H1 (cell line): ENCODE measurements at regions not wholly inside any gene's neighbourhood (a gene's known extent, or its start where the extent isn't known, plus 50 kb on each side); places are given as distances from the start of the nearest gene placed in this dataset. TPM values are rescaled to one million over a fixed set of nuclear protein-coding genes. Genes with fewer than 3 reads are reported as not detected.

ENCODE experiments used
- CTCF ChIA-PET: fragments of 300-600 bp; sonication (Branson Sonifier 250); formaldehyde crosslinking; loops from one replicate; lab custom pipeline; 2021; ENCODE audit not compliant: partially characterized antibody; lab: Charles Lee
- POLR2A ChIA-PET: fragments of 300-600 bp; sonication (Branson Sonifier 250); formaldehyde crosslinking; loops from one replicate; lab custom pipeline; 2021; ENCODE audit warnings: inconsistent platforms; ENCODE audit not compliant: partially characterized antibody; lab: Charles Lee
- DNase-seq, 2 experiments: peaks; one replicate each; pipeline versions ENCODE4 v3.0.0 to v3.0.0-alpha.2; 2010 to 2022; ENCODE audit warnings: low spot score in 2 of 2, low read depth in 1 of 2, mixed read lengths in 1 of 2
- FAIRE-seq: peaks from 2 replicates; lab custom pipeline; 2011; peaks lifted over from hg19 to GRCh38; lab: Jason Lieb, UNC
- H2AFZ ChIP-seq: 2 replicates; pipeline ENCODE4 v1.8.1; 2012; ENCODE audit warnings: low read length, inconsistent platforms
- H2AK5ac ChIP-seq: 2 replicates; pipeline ENCODE4 v1.6.1; 2013; ENCODE audit warnings: low read depth, low read length
- H2BK120ac ChIP-seq: replicated peaks from 2 replicates; pipeline ENCODE3; 2013; ENCODE audit warnings: low read depth, low read length, inconsistent platforms
- H2BK12ac ChIP-seq: 2 replicates; pipeline ENCODE4 v1.6.1; 2013; ENCODE audit warnings: low read depth, low read length
- H2BK15ac ChIP-seq: 2 replicates; pipeline ENCODE4 v1.6.1; 2013; ENCODE audit warnings: low read length
- H2BK20ac ChIP-seq: 2 replicates; pipeline ENCODE4 v1.6.1; 2013; ENCODE audit warnings: low read length
- H2BK5ac ChIP-seq: 2 replicates; pipeline ENCODE4 v1.6.1; 2013; ENCODE audit warnings: low read depth, low read length
- H3K14ac ChIP-seq: 2 replicates; pipeline ENCODE4 v1.6.1; 2013; ENCODE audit warnings: inconsistent platforms; ENCODE audit not compliant: insufficient read length
- H3K18ac ChIP-seq: 2 replicates; pipeline ENCODE4 v1.6.1; 2013; ENCODE audit warnings: low read length; ENCODE audit errors: extremely low read depth
- H3K23ac ChIP-seq: 2 replicates; pipeline ENCODE4 v1.6.1; 2013; ENCODE audit warnings: inconsistent platforms; ENCODE audit not compliant: insufficient read length
- H3K23me2 ChIP-seq: 2 replicates; pipeline ENCODE4 v1.6.1; 2013; ENCODE audit warnings: low read depth, low read length
- H3K27ac ChIP-seq: 2 replicates; pipeline ENCODE4 v1.6.1; 2011; ENCODE audit warnings: low read depth, low read length, inconsistent platforms
- H3K27me3 ChIP-seq, 4 experiments: replicated peaks in 1 of 4; 1 replicate in 1 of 4; 2 replicates in 3 of 4; pipeline versions ENCODE4 v1.6.1 to v1.8.1; 2011 to 2013; ENCODE audit warnings: low read length in 3 of 4, mild to moderate bottlenecking in 3 of 4, inconsistent platforms in 2 of 4, mixed read lengths in 2 of 4, moderate library complexity in 1 of 4; ENCODE audit not compliant: control insufficient read depth in 3 of 4, insufficient read depth in 3 of 4; ENCODE audit errors: extremely low read depth in 1 of 4
- H3K36me3 ChIP-seq, 4 experiments: 2 replicates each; pipeline versions ENCODE4 v1.6.1 to v1.8.1; 2011 to 2013; ENCODE audit warnings: mild to moderate bottlenecking in 4 of 4, low read length in 3 of 4, moderate library complexity in 2 of 4, control low read depth in 1 of 4, inconsistent platforms in 1 of 4; ENCODE audit not compliant: insufficient read depth in 4 of 4, control insufficient read depth in 2 of 4
- H3K4ac ChIP-seq: replicated peaks from 2 replicates; pipeline ENCODE3; 2013; ENCODE audit warnings: low read length, low read depth, mixed read lengths, inconsistent platforms; ENCODE audit not compliant: insufficient read length
- H3K4me1 ChIP-seq, 4 experiments: replicated peaks in 1 of 4; 1 replicate in 1 of 4; 2 replicates in 3 of 4; pipeline versions ENCODE4 v1.6.1 to v1.8.1; 2011 to 2013; ENCODE audit warnings: low read length in 3 of 4, inconsistent platforms in 2 of 4, mixed read lengths in 1 of 4; ENCODE audit not compliant: insufficient read depth in 4 of 4, control insufficient read depth in 3 of 4
- H3K4me2 ChIP-seq, 2 experiments: 2 replicates each; pipeline versions ENCODE4 v1.6.1 to v1.8.1; 2011 to 2013; ENCODE audit warnings: low read depth in 2 of 2, low read length in 2 of 2, control low read depth in 1 of 2, inconsistent platforms in 1 of 2, mild to moderate bottlenecking in 1 of 2; ENCODE audit not compliant: insufficient read depth in 1 of 2
- H3K4me3 ChIP-seq, 4 experiments: fragments of 200-600, 300-600 bp in 1 of 4; sonication (generic), shearing (Covaris generic), sonication (Bioruptor Twin) in 1 of 4; 2 replicates each; pipeline versions ENCODE4 v1.5.1 to v1.8.1; 2011 to 2016; ENCODE audit warnings: low read length in 4 of 4, low read depth in 3 of 4, control low read depth in 2 of 4, inconsistent platforms in 2 of 4, mild to moderate bottlenecking in 2 of 4, mixed read lengths in 1 of 4, moderate library complexity in 1 of 4; ENCODE audit not compliant: insufficient read depth in 2 of 4; ENCODE audit errors: extremely low read depth in 1 of 4
- H3K56ac ChIP-seq: replicated peaks from 2 replicates; pipeline ENCODE3; 2013; ENCODE audit warnings: low read depth, mild to moderate bottlenecking, mixed read lengths, low read length, inconsistent platforms; ENCODE audit not compliant: insufficient read length
- H3K79me1 ChIP-seq: 2 replicates; pipeline ENCODE4 v1.6.1; 2013; ENCODE audit warnings: low read depth, low read length, control low read depth
- H3K79me2 ChIP-seq, 2 experiments: 2 replicates each; pipeline versions ENCODE4 v1.6.1 to v1.8.1; 2012 to 2013; ENCODE audit warnings: low read length in 2 of 2, mild to moderate bottlenecking in 2 of 2, inconsistent platforms in 1 of 2; ENCODE audit not compliant: insufficient read depth in 2 of 2, control insufficient read depth in 1 of 2
- H3K9ac ChIP-seq, 4 experiments: replicated peaks in 1 of 4; 1 replicate in 1 of 4; 2 replicates in 3 of 4; pipeline versions ENCODE4 v1.6.1 to v1.8.1; 2011 to 2013; ENCODE audit warnings: low read depth in 3 of 4, low read length in 3 of 4, control low read depth in 2 of 4, mild to moderate bottlenecking in 2 of 4, moderate library complexity in 2 of 4, inconsistent platforms in 1 of 4; ENCODE audit errors: extremely low read depth in 1 of 4
- H3K9me3 ChIP-seq, 2 experiments: 2 replicates each; pipeline versions ENCODE4 v1.6.1 to v1.8.1; 2012 to 2013; ENCODE audit warnings: mild to moderate bottlenecking in 2 of 2, moderate library complexity in 2 of 2, control low read depth in 1 of 2, inconsistent platforms in 1 of 2, low read depth in 1 of 2, low read length in 1 of 2, mixed read lengths in 1 of 2; ENCODE audit not compliant: insufficient read depth in 2 of 2
- H4K20me1 ChIP-seq, 2 experiments: replicated peaks in 1 of 2; 2 replicates each; pipeline versions ENCODE3 to v1.8.1; 2011 to 2013; ENCODE audit warnings: inconsistent platforms in 2 of 2, low read length in 2 of 2, mild to moderate bottlenecking in 1 of 2; ENCODE audit not compliant: insufficient read depth in 2 of 2, control insufficient read depth in 1 of 2
- H4K5ac ChIP-seq: 2 replicates; pipeline ENCODE4 v1.6.1; 2013; ENCODE audit warnings: low read length, low read depth, mixed read lengths, inconsistent platforms; ENCODE audit not compliant: insufficient read length
- H4K8ac ChIP-seq: 2 replicates; pipeline ENCODE4 v1.8.0; 2013; ENCODE audit warnings: mild to moderate bottlenecking, moderate library complexity, low read length, inconsistent platforms; ENCODE audit not compliant: insufficient read depth; ENCODE audit errors: extremely low read depth
- H4K91ac ChIP-seq: replicated peaks from 2 replicates; pipeline ENCODE3; 2013; ENCODE audit warnings: low read length, mixed read lengths, inconsistent platforms; ENCODE audit not compliant: insufficient read length
- EZH2 ChIP-seq: fragments of 200-600 bp; sonication (generic); IDR thresholded peaks from 2 replicates; pipeline ENCODE4 v1.7.1; 2012; ENCODE audit warnings: low read depth, mild to moderate bottlenecking, moderate library complexity, low read length, inconsistent platforms; ENCODE audit not compliant: severe bottlenecking
- TAF1 ChIP-seq: IDR thresholded peaks from 2 replicates; pipeline ENCODE4 v1.6.1; 2011; ENCODE audit warnings: mild to moderate bottlenecking, low read depth, low read length
- WGBS, 2 experiments: shearing (Covaris generic) in 1 of 2; methylation state at CpG; one replicate each; pipeline versions ENCODE4 v1.1.6 to v1.1.7; 2013 to 2015; ENCODE audit warnings: low lambda C conversion rate in 2 of 2, mixed read lengths in 2 of 2, inconsistent platforms in 1 of 2, low coverage in 1 of 2, missing lambda C conversion rate in 1 of 2; ENCODE audit not compliant: insufficient replicate concordance in 2 of 2, insufficient coverage in 1 of 2, insufficient read length in 1 of 2; ENCODE audit errors: extremely low coverage in 1 of 2, missing lambda C conversion rate in 1 of 2; 5-methylcytosine and 5-hydroxymethylcytosine counted together
- small RNA-seq: library from polyadenylated mRNA; stranded (forward); fragments of <200 nt; extraction: miRNeasy Mini kit (QIAGEN cat#:217004); gene quantifications from one replicate; pipeline ENCODE3, GENCODE V24; 2013; ENCODE audit not compliant: insufficient read depth

DNA sequence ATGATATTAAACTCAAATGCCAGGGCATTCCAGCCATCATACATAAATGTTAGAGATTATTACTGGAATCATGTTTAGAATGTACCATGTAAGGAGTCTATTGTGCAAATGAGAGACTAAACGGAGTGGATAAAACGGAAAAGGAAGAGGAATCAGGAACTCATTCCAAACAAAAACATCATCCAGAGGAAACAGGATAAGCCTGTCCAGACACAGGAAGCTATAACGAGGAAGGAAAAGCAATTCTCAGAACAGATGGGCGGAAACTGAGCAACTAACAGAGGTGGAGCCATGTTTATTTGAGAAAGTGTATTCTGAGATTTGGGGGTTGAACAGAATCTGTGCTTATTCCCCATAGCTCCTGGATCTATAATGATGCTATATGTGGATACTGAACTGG, 52.3 kb upstream of the TRIM24 start:
- no peak overlapping the region for H3K4me3 ChIP-seq
- no peak overlapping the region for H3K4ac ChIP-seq
- H3K4me1 ChIP-seq: no peaks in the 10 kb centered on the region
- H2BK12ac ChIP-seq: no peak overlapping the region
- H3K4me2 ChIP-seq: no peak overlapping the region
- 96% methylated on average over 4 of the region's 4 CpGs; no CpG with 5 or more reads in 1 of the 2 experiments for WGBS, 2 experiments
- no peaks in the 10 kb centered on the region for H3K27me3 ChIP-seq
- H2BK120ac ChIP-seq: no peak overlapping the region
- H3K79me1 ChIP-seq: no peaks in the 10 kb centered on the region
- no peaks in the 10 kb centered on the region for H3K23me2 ChIP-seq
- H3K36me3 ChIP-seq: no peaks in the 10 kb centered on the region
- no peaks in the 10 kb centered on the region for H3K79me2 ChIP-seq
- no peak overlapping the region for H3K56ac ChIP-seq
- FAIRE-seq: no peak
- CTCF ChIA-PET: interaction anchor here (0.9 kb wide), 1 partner anchor 10 kb away, joined by 3 read pairs; no protein-coding TSS in a partner anchor
- H2AFZ ChIP-seq: no peak overlapping the region
- H4K20me1 ChIP-seq: no peaks in the 10 kb centered on the region
- no peak overlapping the region for H3K27ac ChIP-seq
- TF ChIP-seq EZH2: no peak
- no peak for TF ChIP-seq TAF1
- no peak for DNase-seq
- no peak overlapping the region for H4K91ac ChIP-seq
- no peak overlapping the region for H3K23ac ChIP-seq
- H3K14ac ChIP-seq: no peak overlapping the region
- POLR2A ChIA-PET: no interaction called here
- no peak overlapping the region for H4K8ac ChIP-seq
- no peak overlapping the region for H4K5ac ChIP-seq
- no peak overlapping the region for H2BK15ac ChIP-seq
- no peak overlapping the region for H3K18ac ChIP-seq
- H3K9me3 ChIP-seq: no peaks in the 10 kb centered on the region
- H2BK5ac ChIP-seq: no peak overlapping the region
- no peak overlapping the region for H2AK5ac ChIP-seq
- no peak overlapping the region for H2BK20ac ChIP-seq
- H3K9ac ChIP-seq: no peak overlapping the region

Small RNAs in the stretch of these regions (small RNA-seq; reads per million reads assigned to genes)
- gene RF00019 (not detected), gene RF00432 (not detected)
